ENCODE measurements at regions not wholly inside any gene's neighbourhood (a gene's known extent, or its start where the extent isn't known, plus 50 kb on each side); places are given as distances from the start of the nearest gene placed in this dataset.

- DNase-seq: no peak
These were observed 268.5 kb upstream of the LDB2 start for GRCh38 chr4:17166954-17167353.

- no peak for DNase-seq
These were observed 266.8 kb upstream of the LDB2 start for GRCh38 chr4:17165286-17165685.

- DNase-seq: no peak
These were observed 266.2 kb upstream of the LDB2 start for GRCh38 chr4:17164666-17165065.

GRCh38 chr4:17163156-17163771 lies 264.8 kb upstream of the LDB2 start:
- DNase-seq: no peak

GRCh38 chr4:17157304-17157703 lies 258.9 kb upstream of the LDB2 start:
- no peak for DNase-seq

- no peak for DNase-seq
These were observed 257.0 kb upstream of the LDB2 start for GRCh38 chr4:17155486-17155885.

- DNase-seq: no peak
These were observed 255.1 kb upstream of the LDB2 start for GRCh38 chr4:17153572-17153971.

GRCh38 chr4:17152941-17153540 lies 254.6 kb upstream of the LDB2 start:
- no peak for DNase-seq

GRCh38 chr4:17142232-17142711 lies 243.8 kb upstream of the LDB2 start:
- DNase-seq: no peak

GRCh38 chr4:17138847-17139246 lies 240.4 kb upstream of the LDB2 start:
- no peak for DNase-seq

- DNase-seq: no peak
These were observed 236.1 kb upstream of the LDB2 start for GRCh38 chr4:17134565-17134964.

GRCh38 chr4:17134100-17134499 lies 235.7 kb upstream of the LDB2 start:
- no peak for DNase-seq

GRCh38 chr4:17132226-17132625 lies 233.8 kb upstream of the LDB2 start:
- DNase-seq: no peak

- no peak for DNase-seq
These were observed 229.8 kb upstream of the LDB2 start for GRCh38 chr4:17128268-17128667.

GRCh38 chr4:17126321-17126966 lies 228.0 kb upstream of the LDB2 start:
- DNase-seq: no peak

- no peak for DNase-seq
These were observed 226.3 kb upstream of the LDB2 start for GRCh38 chr4:17124767-17125166.

GRCh38 chr4:17120761-17121160 lies 222.3 kb upstream of the LDB2 start:
- DNase-seq: no peak

- DNase-seq: no peak
These were observed 219.3 kb upstream of the LDB2 start for GRCh38 chr4:17117746-17118145.

- no peak for DNase-seq
These were observed 217.1 kb upstream of the LDB2 start for GRCh38 chr4:17115583-17115982.

- no peak for DNase-seq
These were observed 213.8 kb upstream of the LDB2 start for GRCh38 chr4:17112292-17112659.

GRCh38 chr4:17109126-17109525 lies 210.7 kb upstream of the LDB2 start:
- DNase-seq: no peak

GRCh38 chr4:17103231-17103630 lies 204.8 kb upstream of the LDB2 start:
- DNase-seq: no peak

GRCh38 chr4:17098996-17099395 lies 200.6 kb upstream of the LDB2 start:
- no peak for DNase-seq

GRCh38 chr4:17098401-17098800 lies 200.0 kb upstream of the LDB2 start:
- DNase-seq: no peak

- no peak for DNase-seq
These were observed 198.9 kb upstream of the LDB2 start for GRCh38 chr4:17097362-17097761.
